ENCODE measurements at regions not wholly inside any gene's neighbourhood (a gene's known extent, or its start where the extent isn't known, plus 50 kb on each side); places are given as distances from the start of the nearest gene placed in this dataset.

- H3K36me3 ChIP-seq (ENCODE audit: control insufficient read depth, insufficient read depth, low read length) = no peaks in the 10 kb centered on the region
- no peaks in the 10 kb centered on the region for H3K9me3 ChIP-seq (ENCODE audit: control insufficient read depth, insufficient read depth, low read depth, low read length)
- no peaks in the 10 kb centered on the region for H3K27me3 ChIP-seq (ENCODE audit: control insufficient read depth, insufficient read depth, low read length)
- H3K4me2 ChIP-seq (ENCODE audit: extremely low read depth, insufficient read depth, low read length) = no peak overlapping the region
- no peaks in the 10 kb centered on the region for H3K79me2 ChIP-seq (ENCODE audit: control insufficient read depth, insufficient read depth, low read length)
- no peaks in the 10 kb centered on the region for H3K4me1 ChIP-seq (ENCODE audit: control insufficient read depth, extremely low read depth, insufficient read depth, low read length)
- H3K9ac ChIP-seq (ENCODE audit: insufficient read depth, low read length) = no peak overlapping the region
- no peaks in the 10 kb centered on the region for H4K20me1 ChIP-seq (ENCODE audit: control insufficient read depth, extremely low read depth, insufficient read depth, low read length)
- no peak overlapping the region for H3K27ac ChIP-seq (ENCODE audit: insufficient read depth, low read length)
- DNase-seq (ENCODE audit: low read depth in 2 of 2) = no peak
- H3K4me3 ChIP-seq (replicated peaks in 1 of 4; ENCODE audit: control extremely low read depth in 1 of 4, insufficient read depth in 1 of 4, low read depth in 3 of 4, low read length in 4 of 4) = no peak overlapping the region
- TF ChIP-seq EZH2 (IDR thresholded peaks at IDR 0.05; ENCODE audit: low read length, missing control alignments) (no peak), CTCF (conservative IDR thresholded peaks at IDR 0.05 in 1 of 2, IDR thresholded peaks at IDR 0.05 in 1 of 2; ENCODE audit: low read depth in 1 of 2, low read length in 2 of 2) (no peak)
- H2AFZ ChIP-seq (ENCODE audit: low read length) = no peak overlapping the region
These were observed 511.3 kb downstream of the TRIML1 start for GRCh38 chr4:188650516-188650915.

- H3K4me1 ChIP-seq (ENCODE audit: control insufficient read depth, extremely low read depth, insufficient read depth, low read length) = no peaks in the 10 kb centered on the region
- H3K27me3 ChIP-seq (ENCODE audit: control insufficient read depth, insufficient read depth, low read length) = no peaks in the 10 kb centered on the region
- no peak overlapping the region for H3K9ac ChIP-seq (ENCODE audit: insufficient read depth, low read length)
- no peaks in the 10 kb centered on the region for H3K36me3 ChIP-seq (ENCODE audit: control insufficient read depth, insufficient read depth, low read length)
- H3K9me3 ChIP-seq (ENCODE audit: control insufficient read depth, insufficient read depth, low read depth, low read length) = no peaks in the 10 kb centered on the region
- no peaks in the 10 kb centered on the region for H4K20me1 ChIP-seq (ENCODE audit: control insufficient read depth, extremely low read depth, insufficient read depth, low read length)
- no peak overlapping the region for H3K4me2 ChIP-seq (ENCODE audit: extremely low read depth, insufficient read depth, low read length)
- H3K4me3 ChIP-seq (replicated peaks in 1 of 4; ENCODE audit: control extremely low read depth in 1 of 4, insufficient read depth in 1 of 4, low read depth in 3 of 4, low read length in 4 of 4) = no peak overlapping the region
- no peak overlapping the region for H3K27ac ChIP-seq (ENCODE audit: insufficient read depth, low read length)
- TF ChIP-seq EZH2 (IDR thresholded peaks at IDR 0.05; ENCODE audit: low read length, missing control alignments) = no peak
- no peak for TF ChIP-seq CTCF (conservative IDR thresholded peaks at IDR 0.05 in 1 of 2, IDR thresholded peaks at IDR 0.05 in 1 of 2; ENCODE audit: low read depth in 1 of 2, low read length in 2 of 2)
- H2AFZ ChIP-seq (ENCODE audit: low read length) = no peak overlapping the region
- DNase-seq (ENCODE audit: low read depth in 2 of 2) = no peak
- H3K79me2 ChIP-seq (ENCODE audit: control insufficient read depth, insufficient read depth, low read length) = no peaks in the 10 kb centered on the region
These were observed 518.1 kb downstream of the TRIML1 start for GRCh38 chr4:188657365-188657764.

GRCh38 chr4:188658958-188659522 is 519.8 kb downstream of the TRIML1 start:
- Histone ChIP-seq H3K9me3 (ENCODE audit: control insufficient read depth, insufficient read depth, low read depth, low read length) (no peaks in the 10 kb centered on the region), H4K20me1 (ENCODE audit: control insufficient read depth, extremely low read depth, insufficient read depth, low read length) (no peaks in the 10 kb centered on the region), H2AFZ (ENCODE audit: low read length) (no peak overlapping the region), H3K79me2 (ENCODE audit: control insufficient read depth, insufficient read depth, low read length) (no peaks in the 10 kb centered on the region), H3K4me2 (ENCODE audit: extremely low read depth, insufficient read depth, low read length) (no peak overlapping the region), H3K9ac (ENCODE audit: insufficient read depth, low read length) (no peak overlapping the region), H3K4me1 (ENCODE audit: control insufficient read depth, extremely low read depth, insufficient read depth, low read length) (no peaks in the 10 kb centered on the region), H3K27ac (ENCODE audit: insufficient read depth, low read length) (no peak overlapping the region), H3K27me3 (ENCODE audit: control insufficient read depth, insufficient read depth, low read length) (no peaks in the 10 kb centered on the region), H3K4me3 (replicated peaks in 1 of 4; ENCODE audit: control extremely low read depth in 1 of 4, insufficient read depth in 1 of 4, low read depth in 3 of 4, low read length in 4 of 4) (no peak overlapping the region), H3K36me3 (ENCODE audit: control insufficient read depth, insufficient read depth, low read length) (no peaks in the 10 kb centered on the region)
- no peak for DNase-seq (ENCODE audit: low read depth in 2 of 2)
- TF ChIP-seq EZH2 (IDR thresholded peaks at IDR 0.05; ENCODE audit: low read length, missing control alignments) (no peak), CTCF (conservative IDR thresholded peaks at IDR 0.05 in 1 of 2, IDR thresholded peaks at IDR 0.05 in 1 of 2; ENCODE audit: low read depth in 1 of 2, low read length in 2 of 2) (no peak)

Measured in fibroblast of lung (primary cell).